ENCODE measurements at regions not wholly inside any gene's neighbourhood (a gene's known extent, or its start where the extent isn't known, plus 50 kb on each side); places are given as distances from the start of the nearest gene placed in this dataset.

DNA sequence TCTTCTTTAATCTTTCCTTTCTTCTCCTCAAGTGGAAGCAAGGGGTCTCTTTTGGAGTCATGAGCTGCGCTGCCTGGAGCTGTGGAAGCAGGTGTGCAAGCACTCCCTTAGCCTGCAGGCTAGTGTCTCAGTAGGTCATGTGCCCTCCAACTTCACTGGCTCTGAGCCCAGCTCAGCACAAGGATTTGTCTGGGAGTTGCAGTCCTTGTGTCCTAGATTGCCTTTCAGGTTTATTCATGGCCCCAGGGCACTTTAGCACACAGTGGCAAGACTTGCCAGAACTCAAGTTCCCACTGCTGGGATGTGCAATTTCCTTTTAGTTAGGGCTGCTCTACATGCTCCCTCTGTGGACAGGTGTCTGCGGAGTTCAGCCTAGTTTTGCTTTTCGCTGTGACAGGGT lies 211.7 kb downstream of the LIG4 start:
- no peaks in the 10 kb centered on the region for H3K36me3 ChIP-seq (ENCODE audit: control insufficient read depth in 4 of 4, insufficient read depth in 4 of 4, low read length in 4 of 4)
- WGBS, 2 donors = 73 to 95% methylated on average over 3 of the region's 3 CpGs
- H3K9ac ChIP-seq (ENCODE audit: insufficient read depth in 1 of 2, low read length in 2 of 2) = no peak overlapping the region
- H3K4me3 ChIP-seq = no peak overlapping the region
- H3K27me3 ChIP-seq (ENCODE audit: control insufficient read depth in 3 of 3, insufficient read depth in 3 of 3, low read length in 2 of 3) = no peaks in the 10 kb centered on the region
- no peak overlapping the region for H3K27ac ChIP-seq (ENCODE audit: low read depth in 1 of 2, low read length in 1 of 2)
- no peaks in the 10 kb centered on the region for H3K4me1 ChIP-seq (ENCODE audit: control insufficient read depth in 5 of 5, insufficient read depth in 5 of 5, low read length in 5 of 5)
- ATAC-seq (ENCODE audit: insufficient read depth, low FRiP score) = no peak
- DNase-seq = peak in 1 of 3 donors; percentile 19
- peaks cover 0 to 7% (median 0%) of the 10 kb centered on the region in 4 donors for H3K9me3 ChIP-seq (ENCODE audit: control insufficient read depth in 4 of 4, insufficient read depth in 3 of 4, low read length in 3 of 4)
- no peak for TF ChIP-seq CTCF (IDR thresholded peaks at IDR 0.05; ENCODE audit: control extremely low read depth, extremely low read depth)

- DNase-seq (no peak), ATAC-seq (ENCODE audit: insufficient read depth, low FRiP score) (no peak)
- Histone ChIP-seq H3K4me1 (ENCODE audit: control insufficient read depth in 5 of 5, insufficient read depth in 5 of 5, low read length in 5 of 5) (no peaks in the 10 kb centered on the region), H3K4me3 (no peak overlapping the region), H3K27ac (ENCODE audit: low read depth in 1 of 2, low read length in 1 of 2) (no peak overlapping the region), H3K9ac (ENCODE audit: insufficient read depth in 1 of 2, low read length in 2 of 2) (no peak overlapping the region), H3K36me3 (ENCODE audit: control insufficient read depth in 4 of 4, insufficient read depth in 4 of 4, low read length in 4 of 4) (no peaks in the 10 kb centered on the region), H3K9me3 (ENCODE audit: control insufficient read depth in 4 of 4, insufficient read depth in 3 of 4, low read length in 3 of 4) (peaks cover 0 to 7% (median 0%) of the 10 kb centered on the region in 4 donors), H3K27me3 (ENCODE audit: control insufficient read depth in 3 of 3, insufficient read depth in 3 of 3, low read length in 2 of 3) (no peaks in the 10 kb centered on the region)
- 73 to 76% methylated on average over 3 of the region's 3 CpGs for WGBS, 2 donors
- no peak for TF ChIP-seq CTCF (IDR thresholded peaks at IDR 0.05; ENCODE audit: control extremely low read depth, extremely low read depth)
Observed at GRCh38 chr13:108000998-108001397, 214.3 kb downstream of the LIG4 start.

DNA sequence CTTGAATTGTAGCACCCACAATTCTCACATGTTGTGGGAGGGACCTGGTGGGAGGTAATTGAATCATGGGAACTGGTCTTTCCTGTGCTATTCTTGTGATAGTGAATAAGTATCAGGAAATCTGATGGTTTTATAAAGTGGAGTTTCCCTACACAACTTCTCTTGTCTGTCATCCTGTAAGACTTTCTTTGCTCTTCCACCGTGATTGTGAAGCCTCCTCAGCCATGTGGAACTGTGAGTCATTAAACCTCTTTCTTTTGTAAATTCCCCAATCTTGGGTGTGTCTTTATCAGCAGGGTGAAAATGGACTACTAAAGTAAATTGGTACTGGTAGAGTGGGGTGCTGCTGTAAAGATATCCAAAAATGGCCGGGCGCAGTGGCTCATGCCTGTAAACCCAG lies 215.6 kb downstream of the LIG4 start:
- no peaks in the 10 kb centered on the region for H3K4me1 ChIP-seq (ENCODE audit: control insufficient read depth in 5 of 5, insufficient read depth in 5 of 5, low read length in 5 of 5)
- no peaks in the 10 kb centered on the region for H3K27me3 ChIP-seq (ENCODE audit: control insufficient read depth in 3 of 3, insufficient read depth in 3 of 3, low read length in 2 of 3)
- no peak overlapping the region for H3K27ac ChIP-seq (ENCODE audit: low read depth in 1 of 2, low read length in 1 of 2)
- WGBS, 2 donors = 91 to 93% methylated on average over 3 of the region's 3 CpGs
- H3K9ac ChIP-seq (ENCODE audit: insufficient read depth in 1 of 2, low read length in 2 of 2) = no peak overlapping the region
- DNase-seq (no peak), ATAC-seq (ENCODE audit: insufficient read depth, low FRiP score) (no peak)
- TF ChIP-seq CTCF (IDR thresholded peaks at IDR 0.05; ENCODE audit: control extremely low read depth, extremely low read depth) = no peak
- H3K4me3 ChIP-seq = no peak overlapping the region
- peaks cover 0 to 7% (median 0%) of the 10 kb centered on the region in 4 donors for H3K9me3 ChIP-seq (ENCODE audit: control insufficient read depth in 4 of 4, insufficient read depth in 3 of 4, low read length in 3 of 4)
- H3K36me3 ChIP-seq (ENCODE audit: control insufficient read depth in 4 of 4, insufficient read depth in 4 of 4, low read length in 4 of 4) = no peaks in the 10 kb centered on the region

DNA sequence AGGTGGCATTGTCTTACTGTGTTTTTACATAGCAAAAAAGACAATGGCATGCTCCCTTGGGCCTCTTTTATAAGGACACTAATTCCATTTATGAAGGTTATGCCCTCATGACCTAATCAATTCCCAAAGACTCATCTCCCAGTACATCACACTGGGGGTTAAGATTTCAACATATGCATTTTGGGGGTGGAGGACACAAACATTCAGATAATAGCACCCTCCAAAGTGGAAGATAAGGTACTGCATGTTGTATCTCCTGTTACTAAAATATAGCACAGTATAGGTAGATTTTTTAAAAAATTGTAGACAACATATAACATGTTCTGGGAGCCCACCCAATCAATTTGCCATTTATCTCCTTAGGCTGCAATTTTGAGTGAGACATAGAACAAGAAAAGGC lies 221.2 kb downstream of the LIG4 start:
- Histone ChIP-seq H3K9ac (ENCODE audit: insufficient read depth in 1 of 2, low read length in 2 of 2) (no peak overlapping the region), H3K27ac (ENCODE audit: low read depth in 1 of 2, low read length in 1 of 2) (no peak overlapping the region), H3K36me3 (ENCODE audit: control insufficient read depth in 4 of 4, insufficient read depth in 4 of 4, low read length in 4 of 4) (no peaks in the 10 kb centered on the region), H3K4me3 (no peak overlapping the region), H3K27me3 (ENCODE audit: control insufficient read depth in 3 of 3, insufficient read depth in 3 of 3, low read length in 2 of 3) (no peaks in the 10 kb centered on the region), H3K9me3 (ENCODE audit: control insufficient read depth in 4 of 4, insufficient read depth in 3 of 4, low read length in 3 of 4) (no peaks in the 10 kb centered on the region), H3K4me1 (ENCODE audit: control insufficient read depth in 5 of 5, insufficient read depth in 5 of 5, low read length in 5 of 5) (no peaks in the 10 kb centered on the region)
- DNase-seq = no peak
- ATAC-seq (ENCODE audit: insufficient read depth, low FRiP score) = no peak
- no peak for TF ChIP-seq CTCF (IDR thresholded peaks at IDR 0.05; ENCODE audit: control extremely low read depth, extremely low read depth)

All from lung (tissue), 11 donors.